GM21390 (cell line): ENCODE measurements at regions not wholly inside any gene's neighbourhood (a gene's known extent, or its start where the extent isn't known, plus 50 kb on each side); places are given as distances from the start of the nearest gene placed in this dataset.
"Not testable (repeated sequence)": the region's sequence is repeated elsewhere in the genome, so short reads cannot be mapped to it uniquely, and the experiment has no call there.

Experiments
- ATAC-seq: cut with Tn5 transposase; IDR thresholded peaks from one replicate; pipeline ENCODE4 v1.9.1; 2021; ENCODE audit not compliant: unreplicated experiment

DNA sequence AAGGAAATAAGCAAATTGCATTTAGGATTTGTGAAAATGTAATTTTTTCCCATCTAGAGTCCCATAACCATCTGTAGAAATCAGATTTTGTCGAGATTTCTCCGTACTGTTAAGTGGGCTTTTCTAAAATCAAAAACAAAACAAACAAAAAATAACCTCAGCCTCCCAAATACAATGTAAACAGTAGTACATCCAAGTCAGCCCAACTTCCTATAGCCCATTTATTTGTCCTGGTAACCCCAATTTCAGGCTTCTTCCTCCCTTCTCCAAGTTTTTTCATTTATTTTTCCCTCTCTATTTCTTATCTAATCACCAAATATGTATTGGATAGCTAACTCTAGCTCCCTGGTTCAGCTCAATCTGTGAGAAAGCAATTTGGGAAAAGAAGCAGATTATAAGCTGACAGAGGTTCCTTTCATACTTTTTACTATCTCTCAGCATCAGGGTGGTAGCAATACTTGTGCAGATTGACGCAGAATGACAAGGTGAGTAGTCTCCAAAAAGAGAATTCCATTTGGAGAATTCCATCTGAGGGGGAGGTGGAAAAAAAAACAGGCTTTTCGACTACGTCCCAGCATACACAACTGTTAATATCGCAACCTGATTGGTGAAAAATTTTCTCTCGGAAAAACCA is 132.6 kb upstream of the BTN3A2 start:
- ATAC-seq = no peak

DNA sequence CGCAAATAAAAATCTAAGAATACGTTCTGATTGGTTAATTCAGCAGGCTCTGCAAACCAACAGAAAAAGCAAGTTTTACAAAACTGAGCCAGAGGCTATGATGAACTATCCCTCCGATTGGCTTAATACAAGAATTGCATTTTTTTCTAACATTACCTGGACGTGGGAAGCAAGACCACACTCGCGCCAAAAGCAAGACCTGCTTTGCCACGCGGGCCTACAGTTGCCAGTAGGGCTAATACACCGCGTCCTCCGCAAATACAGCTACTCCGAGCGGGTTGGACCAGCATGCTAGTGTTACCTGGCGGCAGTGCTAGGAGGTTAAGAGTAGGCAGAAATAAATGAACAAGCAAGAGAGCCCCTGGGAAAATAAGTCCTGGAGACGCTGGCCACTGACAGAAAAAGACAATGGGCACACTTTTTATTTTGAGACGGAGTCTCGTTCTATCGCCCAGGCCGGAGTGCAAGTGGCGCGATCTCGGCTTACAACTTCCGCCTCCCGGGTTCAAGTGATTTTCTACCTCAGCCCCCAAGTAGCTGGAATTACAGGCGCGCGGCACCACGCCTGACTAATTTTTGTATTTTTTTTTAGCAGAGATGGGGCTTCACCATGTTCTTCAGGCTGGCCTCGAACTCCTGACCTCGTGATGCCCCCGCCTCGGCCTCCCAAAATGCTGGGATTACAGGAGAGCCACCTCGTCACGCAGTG is 131.9 kb upstream of the BTN3A2 start:
- peak; percentile 8 for ATAC-seq

DNA sequence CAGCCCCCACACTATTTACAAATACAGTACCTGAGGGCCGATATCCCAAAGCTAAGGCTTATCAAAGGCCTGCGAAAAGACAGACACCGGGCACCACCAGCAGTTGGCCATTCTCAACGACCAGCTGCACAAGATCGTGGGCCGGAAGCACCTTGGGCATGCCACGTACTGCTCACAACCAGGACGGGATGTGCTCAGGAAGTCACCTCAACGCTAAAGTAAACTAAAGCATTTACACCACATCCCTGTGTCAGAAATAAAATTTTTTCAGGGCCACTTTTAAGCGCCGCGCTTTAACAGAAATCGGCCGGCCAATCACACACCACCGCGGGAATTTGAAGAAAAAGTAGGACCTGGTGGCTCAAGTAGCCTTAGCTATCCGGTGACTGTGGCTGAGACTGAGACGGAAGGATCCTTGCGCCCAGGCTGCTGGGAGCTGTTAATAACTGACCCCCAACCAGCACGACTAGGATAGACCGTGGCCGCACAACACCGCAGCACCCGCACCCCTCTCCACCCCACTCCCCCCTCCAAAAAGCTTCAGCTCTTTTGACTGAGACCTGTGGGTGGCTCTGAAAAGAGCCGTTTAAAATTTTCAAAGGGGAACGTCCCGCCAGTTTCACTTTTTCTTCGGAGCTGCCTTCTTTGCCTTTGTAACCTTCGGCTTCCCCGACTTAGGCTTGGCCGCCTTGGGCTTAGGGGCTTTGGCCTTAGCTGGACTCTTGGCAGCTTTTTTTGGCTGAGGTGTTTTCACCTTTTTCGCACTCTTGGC is 131.2 kb upstream of the BTN3A2 start:
- ATAC-seq = peak; percentile 45

DNA sequence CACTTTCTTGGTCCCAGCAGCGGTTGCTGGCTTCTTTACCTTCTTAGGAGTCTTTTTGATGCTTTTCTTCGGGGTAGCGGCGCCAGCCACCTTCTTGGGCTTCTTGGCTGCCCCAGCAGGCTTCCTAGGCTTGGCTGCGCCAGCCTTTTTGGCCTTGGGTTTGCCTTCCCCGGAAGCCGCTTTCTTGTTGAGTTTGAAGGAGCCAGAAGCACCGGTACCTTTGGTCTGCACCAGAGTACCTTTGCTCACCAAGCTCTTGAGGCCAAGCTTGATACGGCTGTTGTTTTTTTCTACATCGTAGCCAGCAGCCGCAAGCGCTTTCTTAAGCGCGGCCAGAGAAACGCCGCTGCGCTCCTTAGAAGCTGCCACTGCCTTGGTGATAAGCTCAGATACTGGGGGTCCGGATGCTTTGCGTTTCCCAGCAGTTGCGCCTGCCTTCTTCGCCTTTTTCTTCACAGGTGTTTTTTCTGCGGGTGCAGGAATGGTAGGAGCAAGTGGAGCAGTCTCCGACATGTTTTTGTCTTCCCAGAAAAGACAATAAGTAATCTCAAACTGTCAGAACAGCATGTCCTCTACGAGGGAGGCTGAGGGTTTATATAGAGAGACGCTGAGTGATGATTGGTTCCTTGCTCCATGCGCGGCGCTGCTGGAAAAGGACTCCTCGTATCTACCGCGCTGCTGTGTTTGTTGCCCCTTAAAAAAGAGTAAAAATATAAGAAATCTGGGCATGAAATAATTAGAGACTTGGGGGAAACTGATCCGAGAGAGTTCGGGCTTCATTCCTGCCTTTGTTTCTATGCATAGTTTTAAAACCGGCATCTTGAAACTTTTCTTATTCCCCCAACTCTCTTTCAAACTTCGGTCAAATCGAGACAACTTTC is 130.3 kb upstream of the BTN3A2 start:
- peak; percentile 46 for ATAC-seq

DNA sequence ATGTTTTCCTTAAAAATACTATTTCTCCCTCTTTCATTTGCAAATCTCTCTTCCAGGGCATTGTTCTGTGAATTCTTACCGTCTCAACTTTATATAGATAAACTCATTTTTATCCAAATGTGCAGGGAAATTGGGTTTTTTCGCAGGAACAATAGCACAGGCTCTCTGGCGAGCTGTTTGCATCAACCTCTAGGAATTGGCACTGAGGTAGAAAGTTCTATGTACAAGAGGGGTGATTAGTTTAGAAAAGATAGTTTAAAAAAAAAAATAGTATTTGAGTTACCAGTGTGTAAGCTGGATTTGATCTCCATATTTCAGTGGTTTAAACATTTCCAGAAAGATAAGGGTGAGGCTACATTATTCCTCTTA is 129.7 kb upstream of the BTN3A2 start:
- no peak for ATAC-seq

DNA sequence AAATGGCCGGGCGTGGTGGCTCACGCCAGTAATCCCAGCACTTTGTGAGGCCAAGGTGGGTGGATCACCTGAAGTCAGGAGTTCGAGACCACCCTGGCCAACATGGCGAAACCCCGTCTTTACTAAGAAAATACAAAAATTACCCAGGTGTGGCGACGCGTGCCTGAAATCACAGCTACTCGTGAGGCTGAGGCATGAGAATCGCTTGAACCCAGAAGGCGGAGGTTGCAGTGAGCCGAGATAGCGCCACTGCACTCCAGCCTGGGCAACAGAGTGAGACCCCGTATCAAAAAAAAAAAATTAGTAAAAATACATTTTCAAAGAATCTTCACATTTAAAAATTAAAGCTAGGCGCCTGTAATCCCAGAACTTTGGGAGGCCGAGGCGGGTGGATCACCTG is 125.6 kb upstream of the BTN3A2 start:
- ATAC-seq = not testable (repeated sequence)

DNA sequence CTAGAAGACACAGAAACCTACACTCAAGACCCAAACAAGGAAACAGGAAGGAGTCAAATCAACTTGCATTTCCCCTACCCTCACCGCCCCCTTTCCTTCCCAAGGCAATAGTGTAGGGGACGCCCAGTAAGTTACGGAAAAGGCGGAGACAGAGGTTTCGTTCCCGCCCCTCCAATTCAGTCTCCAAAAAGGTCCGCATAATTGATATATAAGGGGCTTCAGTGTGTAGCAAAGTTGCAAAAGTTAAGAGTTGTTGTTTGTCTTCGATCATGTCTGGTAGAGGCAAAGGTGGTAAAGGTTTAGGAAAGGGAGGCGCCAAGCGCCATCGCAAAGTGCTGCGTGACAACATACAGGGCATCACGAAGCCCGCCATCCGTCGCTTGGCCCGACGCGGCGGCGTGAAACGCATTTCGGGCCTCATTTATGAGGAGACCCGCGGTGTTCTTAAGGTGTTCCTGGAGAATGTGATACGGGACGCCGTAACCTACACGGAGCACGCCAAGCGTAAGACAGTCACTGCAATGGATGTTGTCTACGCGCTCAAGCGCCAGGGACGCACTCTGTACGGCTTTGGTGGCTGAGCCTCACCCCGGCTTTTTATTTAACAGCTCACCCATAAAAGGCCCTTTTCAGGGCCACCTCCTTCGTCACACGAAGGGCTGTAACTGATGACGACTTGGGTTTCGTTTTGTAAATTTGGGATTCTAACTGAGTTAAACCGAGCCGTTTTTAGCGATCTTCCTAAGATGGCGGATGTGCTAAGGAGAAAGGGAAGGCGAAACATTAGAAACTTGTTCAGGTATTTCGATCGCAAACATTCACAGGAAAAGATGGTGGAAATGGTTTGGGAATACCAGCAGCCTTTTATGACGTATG is 124.6 kb upstream of the BTN3A2 start:
- ATAC-seq = peak; percentile 66

DNA sequence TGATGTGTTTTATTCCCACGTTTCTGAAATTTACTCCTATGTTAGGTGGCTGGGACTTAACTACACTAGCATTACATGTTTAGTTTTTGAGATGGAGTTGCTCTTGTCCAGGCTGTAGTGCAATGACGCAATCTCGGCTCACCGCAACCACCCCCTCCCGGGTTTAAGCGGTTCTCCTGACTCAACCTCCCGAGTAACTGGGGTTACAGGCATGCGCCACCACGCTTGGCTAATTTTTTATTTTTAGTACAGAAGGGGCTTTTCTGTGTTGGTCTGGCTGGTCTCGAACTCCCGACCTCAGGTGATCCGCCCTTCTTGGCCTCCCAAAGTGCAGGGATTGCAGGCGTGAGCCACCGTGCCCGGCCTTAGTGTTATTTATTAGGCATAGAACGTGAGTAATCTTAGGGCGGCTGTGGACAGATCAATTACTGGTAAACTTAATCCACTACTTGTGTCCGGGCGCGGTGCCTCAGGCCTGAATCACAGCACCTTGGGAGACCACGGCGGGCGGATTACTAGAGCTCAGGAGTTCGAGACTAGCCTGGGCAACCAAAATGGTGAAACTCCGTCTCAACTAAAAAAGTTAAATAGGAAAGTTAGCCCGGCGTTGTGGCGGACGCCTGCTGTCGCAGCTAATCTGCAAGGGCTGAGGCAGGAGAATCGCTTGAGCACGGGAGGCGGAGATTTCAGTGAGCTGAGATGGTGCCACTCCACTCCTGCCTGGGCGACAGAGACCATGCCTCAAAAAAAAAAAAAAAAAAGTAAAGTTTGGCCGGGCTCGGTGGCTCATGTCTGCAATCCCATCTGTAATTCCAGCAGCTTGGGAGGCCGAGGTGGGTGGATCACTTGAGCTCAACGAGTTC is 123.7 kb upstream of the BTN3A2 start:
- no peak for ATAC-seq

DNA sequence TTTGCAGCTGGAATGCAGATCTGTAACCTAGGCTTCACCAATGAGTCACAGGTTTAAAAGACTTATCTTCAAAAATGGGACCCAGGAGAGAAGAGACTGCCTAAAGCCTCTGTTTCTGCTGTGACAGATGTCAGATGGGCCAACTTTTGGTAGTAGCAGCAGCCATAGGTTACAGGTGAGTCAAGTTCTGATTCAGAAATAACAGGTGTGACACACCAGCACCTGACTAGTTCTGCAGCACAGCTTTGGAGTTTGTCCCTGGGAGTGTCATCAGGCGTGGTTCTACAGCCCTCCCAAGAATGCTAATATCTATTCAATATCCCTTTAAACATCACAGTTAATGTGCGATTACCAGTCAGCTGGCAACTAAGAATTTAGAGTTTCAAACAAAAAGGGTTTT is 121.9 kb upstream of the BTN3A2 start:
- ATAC-seq = no peak

DNA sequence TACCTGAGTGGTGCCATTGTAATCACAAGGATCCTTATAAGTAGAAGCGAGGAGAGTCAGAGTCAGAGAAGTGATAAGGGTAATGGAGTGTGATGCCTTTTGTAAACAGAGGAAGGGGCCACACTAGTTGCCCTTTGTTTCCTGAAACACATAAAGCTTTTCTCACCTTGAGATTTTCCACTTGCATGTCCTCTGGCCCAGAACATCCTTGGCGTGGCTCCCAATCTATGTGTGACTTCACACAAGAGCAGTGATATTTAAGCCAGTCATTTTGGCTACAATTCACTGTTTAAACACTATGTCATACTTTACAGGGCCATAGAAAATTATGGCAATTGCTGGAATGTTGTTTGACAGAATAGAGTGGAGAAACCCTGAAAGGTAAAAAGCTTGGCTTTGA is 121.2 kb upstream of the BTN3A2 start:
- no peak for ATAC-seq

DNA sequence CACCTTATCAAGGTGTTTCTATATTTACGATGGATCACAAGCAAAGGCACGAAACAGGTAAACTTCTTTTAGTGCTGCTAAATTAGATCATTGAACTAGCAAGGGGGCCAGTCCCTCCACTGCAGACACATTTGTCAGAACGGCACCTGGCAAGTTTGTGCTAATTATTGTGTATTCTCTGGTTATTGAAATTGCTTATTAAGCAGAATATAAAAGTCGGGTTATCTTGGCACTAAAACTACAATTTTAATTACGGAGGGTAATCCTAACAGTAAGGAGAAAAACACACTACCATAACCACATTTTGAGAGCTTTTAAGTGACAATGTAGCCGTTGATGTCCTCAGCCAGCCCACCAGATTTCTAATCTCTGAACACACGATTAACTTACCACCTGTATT is 118.9 kb upstream of the BTN3A2 start:
- no peak for ATAC-seq

DNA sequence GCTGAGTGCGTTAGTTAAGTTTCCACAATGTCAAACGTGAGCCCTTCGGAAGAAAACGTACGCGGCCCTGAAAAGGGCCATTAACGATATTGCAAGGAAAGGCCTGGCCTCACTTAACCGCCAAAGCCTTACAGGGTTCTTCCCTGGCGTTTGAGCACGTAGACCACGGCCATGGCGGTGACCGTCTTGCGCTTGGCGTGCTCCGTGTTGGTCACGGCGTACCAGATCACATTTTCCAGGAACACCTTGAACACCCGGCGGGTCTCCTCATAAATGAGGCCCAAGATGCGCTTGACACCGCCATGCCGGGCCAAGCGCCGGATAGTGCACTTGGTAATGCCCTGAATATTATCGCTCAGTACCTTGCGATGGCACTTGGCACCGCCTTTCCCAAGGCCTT is 118.4 kb upstream of the BTN3A2 start:
- ATAC-seq = no peak

DNA sequence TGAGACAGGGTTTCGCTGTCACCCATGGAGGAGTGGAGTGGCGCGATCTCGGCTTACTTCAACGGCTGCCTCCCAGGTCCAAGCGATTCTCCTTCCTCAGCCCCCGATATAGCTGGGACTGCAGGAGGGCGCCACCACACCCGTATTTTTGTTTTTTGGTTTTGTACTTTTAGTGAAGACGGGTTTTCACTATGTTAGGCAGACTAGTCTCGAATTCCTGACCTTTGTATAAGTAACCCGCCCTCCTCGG is 115.4 kb upstream of the BTN3A2 start:
- ATAC-seq = peak; percentile 8

DNA sequence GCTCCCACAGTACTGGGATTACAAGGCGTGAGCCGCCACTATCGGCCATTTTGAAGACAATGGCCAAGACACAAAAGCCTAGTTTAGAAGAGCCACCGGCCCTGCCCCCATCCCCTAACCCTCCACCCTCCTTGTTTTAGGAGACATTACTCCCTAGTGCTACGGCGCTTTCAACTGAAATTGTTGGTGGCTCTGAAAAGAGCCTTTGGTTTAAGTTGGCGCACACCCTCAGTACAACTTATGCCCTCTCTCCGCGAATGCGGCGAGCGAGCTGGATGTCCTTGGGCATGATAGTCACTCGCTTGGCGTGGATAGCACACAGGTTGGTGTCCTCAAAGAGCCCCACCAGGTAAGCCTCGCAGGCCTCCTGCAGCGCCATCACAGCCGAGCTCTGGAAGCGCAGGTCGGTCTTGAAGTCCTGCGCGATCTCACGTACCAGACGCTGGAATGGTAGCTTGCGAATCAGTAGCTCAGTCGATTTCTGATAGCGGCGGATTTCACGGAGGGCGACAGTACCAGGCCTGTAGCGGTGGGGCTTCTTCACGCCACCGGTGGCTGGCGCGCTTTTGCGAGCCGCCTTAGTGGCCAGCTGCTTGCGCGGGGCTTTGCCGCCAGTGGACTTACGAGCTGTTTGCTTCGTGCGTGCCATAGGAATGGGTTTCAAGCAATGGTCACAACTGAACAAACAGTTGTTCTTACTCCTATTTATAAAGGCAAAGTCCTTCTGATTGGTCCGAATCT is 114.9 kb upstream of the BTN3A2 start:
- ATAC-seq = peak; percentile 41

DNA sequence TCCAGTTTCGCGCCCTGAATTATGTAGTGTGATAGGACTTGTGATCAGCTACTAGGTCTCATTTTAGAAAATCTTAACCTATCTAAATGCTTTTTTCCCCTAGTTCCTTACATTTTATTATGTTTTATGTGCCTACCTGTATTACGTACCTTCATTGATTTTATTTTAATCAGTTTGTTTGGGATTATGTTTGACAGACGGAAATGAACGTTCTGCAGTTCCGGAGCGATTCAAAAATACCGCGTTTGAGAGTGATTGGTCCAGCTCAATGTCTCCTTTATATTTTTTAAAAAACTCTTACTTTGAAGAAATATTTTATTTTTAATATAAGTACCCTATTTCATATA is 114.3 kb upstream of the BTN3A2 start:
- no peak for ATAC-seq

DNA sequence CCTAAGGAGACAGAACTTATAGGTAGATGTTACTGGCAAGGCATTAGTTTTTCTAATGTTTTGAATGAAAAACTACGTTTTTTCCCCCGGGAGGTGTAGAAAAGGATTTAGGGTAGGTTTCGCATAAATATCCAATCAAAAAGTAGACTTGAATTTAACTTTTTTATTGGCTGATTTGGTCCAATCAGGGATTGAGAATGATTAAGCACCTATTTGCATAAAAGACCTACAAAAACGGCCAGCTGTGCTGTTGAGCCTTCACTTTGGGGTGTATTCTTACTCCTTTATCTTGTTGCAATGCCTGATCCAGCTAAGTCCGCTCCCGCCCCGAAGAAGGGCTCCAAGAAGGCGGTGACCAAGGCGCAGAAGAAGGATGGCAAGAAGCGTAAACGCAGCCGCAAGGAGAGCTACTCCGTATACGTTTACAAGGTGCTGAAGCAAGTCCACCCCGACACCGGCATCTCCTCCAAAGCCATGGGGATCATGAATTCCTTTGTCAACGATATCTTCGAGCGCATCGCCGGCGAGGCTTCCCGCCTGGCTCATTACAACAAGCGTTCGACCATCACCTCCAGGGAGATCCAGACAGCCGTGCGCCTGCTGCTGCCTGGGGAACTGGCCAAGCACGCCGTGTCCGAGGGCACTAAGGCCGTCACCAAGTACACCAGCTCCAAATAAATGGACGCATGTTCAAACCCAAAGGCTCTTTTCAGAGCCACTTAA is 113.5 kb upstream of the BTN3A2 start:
- ATAC-seq = peak; percentile 52

DNA sequence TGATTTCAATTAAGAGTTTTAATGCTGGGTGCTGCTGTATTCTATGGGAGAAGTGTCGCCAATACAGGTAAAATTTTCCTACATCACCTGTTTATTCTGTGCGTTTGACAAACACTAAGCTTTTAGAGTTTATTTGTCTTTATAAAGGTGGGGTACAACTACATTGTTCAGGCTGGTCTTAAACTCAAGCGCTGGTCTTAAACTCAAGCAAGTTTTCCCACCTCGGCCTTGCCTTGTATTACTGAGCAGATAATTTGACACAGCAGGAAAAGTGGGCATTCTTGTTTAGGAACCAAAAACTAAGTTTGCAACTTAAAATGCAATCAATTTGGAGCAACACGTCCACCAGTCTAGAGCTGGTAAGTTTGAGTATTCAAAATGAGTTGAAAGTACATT is 112.9 kb upstream of the BTN3A2 start:
- ATAC-seq = no peak

DNA sequence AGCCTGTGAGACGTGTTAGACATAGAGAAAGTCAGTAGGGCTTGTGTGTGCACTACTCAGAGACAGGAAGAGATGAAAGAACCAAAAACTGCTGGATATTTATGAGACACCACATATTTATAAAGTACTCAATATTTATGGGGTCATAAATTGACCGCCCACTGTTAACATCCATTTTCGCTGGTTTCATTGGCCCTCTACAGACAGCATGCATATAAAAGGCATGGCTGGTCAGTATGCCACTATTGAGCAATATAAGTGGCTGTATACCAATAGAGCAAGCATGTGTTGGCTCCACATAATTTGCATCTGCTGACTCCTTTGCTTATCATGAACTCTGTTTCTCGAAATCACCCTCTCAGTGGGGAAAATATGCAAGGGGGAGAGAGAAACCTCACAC is 110.3 kb upstream of the BTN3A2 start:
- no peak for ATAC-seq
